ENCODE measurements at regions not wholly inside any gene's neighbourhood (a gene's known extent, or its start where the extent isn't known, plus 50 kb on each side); places are given as distances from the start of the nearest gene placed in this dataset.

GRCh38 chr2:129803871-129804270 is 175.6 kb upstream of the RAB6C start:
- TF ChIP-seq CTCF (conservative IDR thresholded peaks at IDR 0.05; ENCODE audit: low read depth, low read length) (no peak), EZH2 (IDR thresholded peaks at IDR 0.05; ENCODE audit: low read length, unreplicated experiment) (no peak), EZH2phosphoT487 (IDR thresholded peaks at IDR 0.05; ENCODE audit: borderline replicate concordance, low read length) (no peak)
